ENCODE measurements at regions not wholly inside any gene's neighbourhood (a gene's known extent, or its start where the extent isn't known, plus 50 kb on each side); places are given as distances from the start of the nearest gene placed in this dataset.

- Histone ChIP-seq H4K8ac (ENCODE audit: extremely low read depth, insufficient read depth, low read length) (no peak overlapping the region), H2BK15ac (ENCODE audit: low read length) (no peak overlapping the region), H3K4me2 (ENCODE audit: insufficient read depth in 1 of 2, low read depth in 2 of 2, low read length in 2 of 2) (no peak overlapping the region), H2BK12ac (ENCODE audit: low read depth, low read length) (no peak overlapping the region), H3K4me1 (replicated peaks in 1 of 4; ENCODE audit: control insufficient read depth in 3 of 4, insufficient read depth in 4 of 4, low read length in 3 of 4) (no peaks in the 10 kb centered on the region), H3K4me3 (ENCODE audit: extremely low read depth in 1 of 4, insufficient read depth in 2 of 4, low read depth in 3 of 4, low read length in 4 of 4) (no peak overlapping the region), H3K56ac (replicated peaks; ENCODE audit: insufficient read length, low read depth, low read length) (no peak overlapping the region), H4K20me1 (replicated peaks in 1 of 2; ENCODE audit: control insufficient read depth in 1 of 2, insufficient read depth in 2 of 2, low read length in 2 of 2) (no peaks in the 10 kb centered on the region), H4K5ac (ENCODE audit: insufficient read length, low read depth, low read length) (no peak overlapping the region), H3K4ac (replicated peaks; ENCODE audit: insufficient read length, low read depth, low read length) (no peak overlapping the region), H3K18ac (ENCODE audit: extremely low read depth, low read length) (no peak overlapping the region), H3K9me3 (ENCODE audit: insufficient read depth in 2 of 2, low read depth in 1 of 2, low read length in 1 of 2) (no peaks in the 10 kb centered on the region), H4K91ac (replicated peaks; ENCODE audit: insufficient read length, low read length) (no peak overlapping the region), H3K79me1 (ENCODE audit: low read depth, low read length) (no peaks in the 10 kb centered on the region), H3K36me3 (ENCODE audit: control insufficient read depth in 2 of 4, insufficient read depth in 4 of 4, low read length in 3 of 4) (no peaks in the 10 kb centered on the region), H2BK120ac (replicated peaks; ENCODE audit: low read depth, low read length) (no peak overlapping the region), H2BK20ac (ENCODE audit: low read length) (no peak overlapping the region), H3K27me3 (replicated peaks in 1 of 4; ENCODE audit: control insufficient read depth in 3 of 4, extremely low read depth in 1 of 4, insufficient read depth in 3 of 4, low read length in 3 of 4) (no peaks in the 10 kb centered on the region), H3K9ac (replicated peaks in 1 of 4; ENCODE audit: extremely low read depth in 1 of 4, low read depth in 3 of 4, low read length in 3 of 4) (no peak overlapping the region), H2AFZ (ENCODE audit: low read length) (no peak overlapping the region), H3K14ac (ENCODE audit: insufficient read length) (no peak overlapping the region), H2BK5ac (ENCODE audit: low read depth, low read length) (no peak overlapping the region), H3K79me2 (ENCODE audit: control insufficient read depth in 1 of 2, insufficient read depth in 2 of 2, low read length in 2 of 2) (no peaks in the 10 kb centered on the region), H2AK5ac (ENCODE audit: low read depth, low read length) (no peak overlapping the region), H3K23ac (ENCODE audit: insufficient read length) (no peak overlapping the region), H3K23me2 (ENCODE audit: low read depth, low read length) (no peaks in the 10 kb centered on the region), H3K27ac (ENCODE audit: low read depth, low read length) (no peak overlapping the region)
- whole genome bisulfite sequencing, 2 experiments (ENCODE audit: extremely low coverage in 1 of 2, insufficient coverage in 1 of 2, insufficient read length in 1 of 2, insufficient replicate concordance in 2 of 2, low coverage in 1 of 2, low lambda C conversion rate in 2 of 2, missing lambda C conversion rate in 1 of 2), result 81% methylated on average over 2 of the region's 2 CpGs; no CpG with 5 or more reads in 1 of the 2 experiments
- FAIRE-seq (no peak), DNase-seq (ENCODE audit: low read depth in 1 of 2, low spot score in 2 of 2) (no peak)
- ChIA-PET POLR2A (ENCODE audit: partially characterized antibody) (no interaction called here), CTCF (ENCODE audit: partially characterized antibody) (interaction anchor here (1.2 to 2.0 kb wide), 2 partner anchors 9 to 12 kb away, joined by 6 to 9 read pairs; no protein-coding TSS in a partner anchor)
- no peak for TF ChIP-seq E2F6 (IDR thresholded peaks at IDR 0.05)
These were observed 256.2 kb upstream of the CDH20 start for GRCh38 chr18:61076986-61077385.

Measured in H1 (cell line).